ENCODE measurements at regions not wholly inside any gene's neighbourhood (a gene's known extent, or its start where the extent isn't known, plus 50 kb on each side); places are given as distances from the start of the nearest gene placed in this dataset.

DNA sequence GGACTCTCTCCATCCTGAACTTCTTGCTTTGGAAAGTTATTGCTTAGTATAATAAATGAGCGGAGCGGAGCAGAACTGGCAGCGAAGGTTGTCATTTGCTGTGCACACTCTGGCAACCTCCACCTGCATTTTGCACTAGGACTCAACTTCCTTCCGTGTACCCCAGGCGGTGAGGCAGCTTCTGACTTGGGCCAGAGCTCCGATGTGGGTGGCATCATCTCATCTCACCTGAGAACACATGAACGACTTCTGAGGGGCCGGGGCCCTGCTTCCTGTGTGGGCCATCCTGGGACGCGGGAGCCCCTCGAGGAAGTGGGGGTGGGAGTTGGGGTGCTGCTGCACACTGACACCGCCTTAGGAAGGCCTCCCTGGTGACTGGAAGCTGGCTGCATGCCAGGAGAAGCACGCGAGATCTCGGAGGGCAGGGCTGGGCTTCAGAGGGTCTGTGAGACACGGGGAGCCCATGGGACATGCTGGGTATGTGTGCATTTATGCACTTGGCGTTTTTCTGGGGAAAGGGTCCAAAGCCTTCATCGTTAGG lies 56.5 kb upstream of the COL5A1 start:
- no peak for TF ChIP-seq GATA3 (IDR thresholded peaks at IDR 0.05; ENCODE audit: low read depth, low read length)
- TF ChIP-seq GATA2 (IDR thresholded peaks at IDR 0.05; ENCODE audit: low read depth, low read length) = no peak

DNA sequence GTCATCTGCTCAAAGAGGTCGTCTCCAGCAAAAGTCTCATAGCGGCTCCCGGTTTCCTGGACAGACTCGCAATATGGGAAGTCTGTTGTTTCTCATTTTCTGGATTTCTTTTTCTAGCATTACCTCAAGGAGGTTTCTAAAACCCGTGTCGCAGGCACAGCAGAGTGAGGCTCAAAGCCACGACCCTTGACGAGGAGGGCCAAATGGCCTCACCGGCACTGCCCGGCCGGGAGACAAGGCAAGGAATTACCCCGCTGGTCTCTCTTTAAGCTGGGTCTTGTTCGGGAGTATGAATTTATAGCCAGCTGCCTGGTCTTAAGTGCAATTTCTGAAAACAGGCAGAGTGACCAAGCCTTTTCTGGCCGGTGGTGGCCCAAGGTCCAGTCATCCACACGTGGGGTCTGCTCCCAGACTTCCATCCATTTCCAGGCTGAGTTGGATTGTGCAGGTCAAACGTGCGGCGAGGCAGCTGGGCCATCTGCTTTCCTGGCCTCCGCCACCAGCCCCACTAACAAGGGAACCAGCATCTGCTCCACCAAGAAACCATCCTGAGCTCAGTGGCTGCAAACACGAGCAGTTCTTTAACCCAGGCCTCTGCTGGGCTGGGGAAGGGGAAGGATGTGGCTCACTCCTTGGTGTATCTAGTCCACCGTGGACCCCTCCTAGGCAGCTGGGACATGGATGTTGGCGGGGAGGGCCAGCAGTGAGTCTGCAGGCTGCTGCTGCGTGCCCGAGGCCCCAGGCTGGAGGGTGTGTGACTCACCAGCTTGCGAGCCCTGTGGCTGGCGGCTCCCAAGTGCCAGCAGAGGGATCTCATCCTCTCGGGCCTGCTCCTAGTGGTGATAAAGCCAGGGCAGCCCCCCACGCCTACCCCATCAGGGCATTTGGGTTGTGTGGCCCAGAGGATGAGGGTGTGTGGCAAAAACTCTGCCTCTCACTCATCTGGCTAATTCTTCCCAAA lies 55.6 kb upstream of the COL5A1 start:
- TF ChIP-seq GATA3 (IDR thresholded peaks at IDR 0.05; ENCODE audit: low read depth, low read length) (no peak), GATA2 (IDR thresholded peaks at IDR 0.05; ENCODE audit: low read depth, low read length) (no peak)

- TF ChIP-seq GATA3 (IDR thresholded peaks at IDR 0.05; ENCODE audit: low read depth, low read length) (no peak), GATA2 (IDR thresholded peaks at IDR 0.05; ENCODE audit: low read depth, low read length) (no peak)
Observed at GRCh38 chr9:134589748-134590147, 51.9 kb upstream of the COL5A1 start.

DNA sequence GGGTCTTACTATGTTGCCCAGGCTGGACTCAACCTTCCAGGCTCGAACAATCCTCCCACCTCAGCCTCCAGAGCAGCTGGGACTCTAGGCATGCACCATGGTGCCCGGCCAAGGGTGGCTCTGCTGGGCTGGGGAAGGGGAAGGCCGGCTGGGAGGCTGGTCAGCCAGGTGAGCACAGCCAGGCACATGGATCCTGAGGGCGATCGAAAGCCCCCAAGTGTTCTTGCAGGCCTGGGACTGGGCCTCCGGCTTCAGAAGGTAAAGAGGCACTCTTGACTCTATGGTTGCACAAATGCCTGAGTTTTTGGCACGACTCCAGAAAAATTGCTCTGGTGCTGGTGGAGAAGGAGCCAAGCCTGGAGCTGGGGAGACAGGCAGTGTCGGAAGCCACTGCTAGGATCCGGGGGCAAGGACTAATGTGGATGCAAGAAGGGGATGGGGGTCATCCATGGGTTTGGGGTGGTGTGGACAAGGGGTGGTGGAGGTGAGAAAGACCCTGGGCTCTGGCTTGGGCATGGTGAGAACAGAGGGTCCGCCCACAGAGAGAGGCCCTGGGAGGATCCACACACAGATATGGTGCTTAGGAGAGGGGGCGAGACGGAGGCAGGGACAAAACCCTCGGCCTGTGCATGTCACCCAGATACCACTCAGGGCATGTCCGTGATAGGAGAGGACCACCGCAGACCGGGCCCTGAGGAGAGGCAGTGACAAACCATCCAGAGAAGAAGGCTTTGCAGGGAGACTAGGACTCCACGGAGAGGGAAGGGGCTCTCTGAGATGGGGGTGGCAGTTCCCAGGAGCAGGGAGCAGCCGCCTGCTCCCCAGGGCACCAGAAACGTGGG lies 51.1 kb upstream of the COL5A1 start:
- TF ChIP-seq GATA2 (IDR thresholded peaks at IDR 0.05; ENCODE audit: low read depth, low read length) = no peak
- no peak for TF ChIP-seq GATA3 (IDR thresholded peaks at IDR 0.05; ENCODE audit: low read depth, low read length)

DNA sequence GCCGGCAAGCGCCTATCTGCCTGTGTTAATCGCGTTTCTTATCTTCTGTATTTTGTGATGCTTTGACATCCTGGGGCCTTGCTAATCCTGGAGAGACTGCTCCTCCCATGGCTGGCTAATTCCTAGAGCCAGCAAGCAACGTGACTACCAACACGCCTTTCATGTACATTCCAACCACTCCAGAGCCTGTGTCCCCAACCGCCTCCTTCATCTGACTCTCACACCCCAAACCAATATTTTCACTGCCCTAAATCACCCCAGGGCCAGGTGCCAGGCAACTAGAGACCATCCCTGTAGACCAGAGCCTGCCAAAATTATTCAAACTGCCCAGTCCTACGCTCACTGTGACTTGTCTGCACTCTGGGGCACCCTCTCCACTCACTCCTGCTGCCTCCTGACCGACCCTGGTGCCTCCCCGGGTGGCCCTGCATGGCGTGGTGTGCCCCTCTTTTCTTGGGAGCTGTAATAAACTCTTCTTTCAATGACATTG lies 50.5 kb upstream of the COL5A1 start:
- TF ChIP-seq GATA3 (IDR thresholded peaks at IDR 0.05; ENCODE audit: low read depth, low read length) (no peak), GATA2 (IDR thresholded peaks at IDR 0.05; ENCODE audit: low read depth, low read length) (no peak)

- TF ChIP-seq GATA3 (IDR thresholded peaks at IDR 0.05; ENCODE audit: low read depth, low read length) (no peak), GATA2 (IDR thresholded peaks at IDR 0.05; ENCODE audit: low read depth, low read length) (no peak)
Observed at GRCh38 chr9:134591573-134591981, 50.0 kb upstream of the COL5A1 start.

Data from SH-SY5Y (cell line).